Fibroblast of lung (primary cell): ENCODE measurements at regions not wholly inside any gene's neighbourhood (a gene's known extent, or its start where the extent isn't known, plus 50 kb on each side); places are given as distances from the start of the nearest gene placed in this dataset.

Experiments
- EZH2 ChIP-seq: IDR thresholded peaks from 2 replicates; pipeline ENCODE4 v1.5.1; 2012; ENCODE audit warnings: low read length, control low read depth, mild to moderate bottlenecking; ENCODE audit errors: missing control alignments
- TF ChIP-seq, protein P1 (sequence below), 2 donors: IDR thresholded peaks in 1 of 2; conservative IDR thresholded peaks in 1 of 2; 1 replicate in 1 of 2; 2 replicates in 1 of 2; pipeline ENCODE4 v1.5.1; 2011 to 2012; ENCODE audit warnings: low read length in 2 of 2, control low read depth in 1 of 2, inconsistent platforms in 1 of 2, low read depth in 1 of 2, mild to moderate bottlenecking in 1 of 2

GRCh38 chr5:43994352-43994708 lies 391.4 kb downstream of the NNT start:
- TF ChIP-seq, protein P1, sequence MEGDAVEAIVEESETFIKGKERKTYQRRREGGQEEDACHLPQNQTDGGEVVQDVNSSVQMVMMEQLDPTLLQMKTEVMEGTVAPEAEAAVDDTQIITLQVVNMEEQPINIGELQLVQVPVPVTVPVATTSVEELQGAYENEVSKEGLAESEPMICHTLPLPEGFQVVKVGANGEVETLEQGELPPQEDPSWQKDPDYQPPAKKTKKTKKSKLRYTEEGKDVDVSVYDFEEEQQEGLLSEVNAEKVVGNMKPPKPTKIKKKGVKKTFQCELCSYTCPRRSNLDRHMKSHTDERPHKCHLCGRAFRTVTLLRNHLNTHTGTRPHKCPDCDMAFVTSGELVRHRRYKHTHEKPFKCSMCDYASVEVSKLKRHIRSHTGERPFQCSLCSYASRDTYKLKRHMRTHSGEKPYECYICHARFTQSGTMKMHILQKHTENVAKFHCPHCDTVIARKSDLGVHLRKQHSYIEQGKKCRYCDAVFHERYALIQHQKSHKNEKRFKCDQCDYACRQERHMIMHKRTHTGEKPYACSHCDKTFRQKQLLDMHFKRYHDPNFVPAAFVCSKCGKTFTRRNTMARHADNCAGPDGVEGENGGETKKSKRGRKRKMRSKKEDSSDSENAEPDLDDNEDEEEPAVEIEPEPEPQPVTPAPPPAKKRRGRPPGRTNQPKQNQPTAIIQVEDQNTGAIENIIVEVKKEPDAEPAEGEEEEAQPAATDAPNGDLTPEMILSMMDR (conservative IDR thresholded peaks at IDR 0.05 in 1 of 2, IDR thresholded peaks at IDR 0.05 in 1 of 2; ENCODE audit: low read depth in 1 of 2, low read length in 2 of 2): no peak
- no peak for TF ChIP-seq EZH2
